NT2/D1 (cell line): ENCODE measurements at regions not wholly inside any gene's neighbourhood (a gene's known extent, or its start where the extent isn't known, plus 50 kb on each side); places are given as distances from the start of the nearest gene placed in this dataset.

Source experiments
- SUZ12 ChIP-seq: IDR thresholded peaks from 2 replicates; pipeline ENCODE4 v1.6.1; 2011; ENCODE audit not compliant: insufficient read length, insufficient read depth; ENCODE audit errors: extremely low read depth
- YY1 ChIP-seq: IDR thresholded peaks from 2 replicates; pipeline ENCODE4 v1.6.1; 2011; ENCODE audit not compliant: insufficient read length, insufficient read depth
- ZNF274 ChIP-seq: IDR thresholded peaks from 2 replicates; pipeline ENCODE4 v1.6.1; 2011; ENCODE audit warnings: mild to moderate bottlenecking, low read depth, low read length

- TF ChIP-seq YY1 (no peak), ZNF274 (no peak), SUZ12 (no peak)
These were observed 132.0 kb downstream of the EMP1 start for GRCh38 chr12:13328535-13328934.
